ENCODE measurements at regions not wholly inside any gene's neighbourhood (a gene's known extent, or its start where the extent isn't known, plus 50 kb on each side); places are given as distances from the start of the nearest gene placed in this dataset.

- DNase-seq, result no peak
Observed at GRCh38 chr18:41617647-41618046, 337.4 kb upstream of the PIK3C3 start.

DNA sequence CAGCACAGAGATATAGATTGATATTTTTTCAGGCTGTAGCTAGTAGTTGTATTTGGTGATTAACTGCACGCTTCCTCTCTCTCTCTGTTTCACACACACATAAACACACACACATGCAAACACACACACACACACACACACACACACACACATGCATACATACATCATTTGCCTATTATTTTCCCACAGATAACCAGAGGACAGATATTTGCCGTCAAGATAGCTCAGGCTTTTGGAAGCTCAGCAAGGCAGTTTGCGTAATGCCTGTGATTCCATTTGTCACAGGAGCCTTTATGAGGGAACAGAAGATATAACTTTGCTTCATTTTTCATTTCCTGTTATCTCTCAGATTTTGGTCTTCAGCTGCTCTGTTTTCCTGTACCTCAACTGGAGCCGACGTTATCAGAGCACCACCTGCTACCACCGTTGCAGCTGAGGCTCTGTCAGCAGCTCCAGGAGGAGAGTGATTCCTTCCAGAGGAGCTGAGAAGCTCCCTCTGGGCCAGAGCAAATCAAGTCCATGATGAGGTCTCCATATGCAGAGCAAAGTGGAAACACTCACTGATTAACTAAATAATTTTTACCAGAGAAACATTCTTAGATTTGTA lies 341.9 kb upstream of the PIK3C3 start:
- no peak for DNase-seq

DNA sequence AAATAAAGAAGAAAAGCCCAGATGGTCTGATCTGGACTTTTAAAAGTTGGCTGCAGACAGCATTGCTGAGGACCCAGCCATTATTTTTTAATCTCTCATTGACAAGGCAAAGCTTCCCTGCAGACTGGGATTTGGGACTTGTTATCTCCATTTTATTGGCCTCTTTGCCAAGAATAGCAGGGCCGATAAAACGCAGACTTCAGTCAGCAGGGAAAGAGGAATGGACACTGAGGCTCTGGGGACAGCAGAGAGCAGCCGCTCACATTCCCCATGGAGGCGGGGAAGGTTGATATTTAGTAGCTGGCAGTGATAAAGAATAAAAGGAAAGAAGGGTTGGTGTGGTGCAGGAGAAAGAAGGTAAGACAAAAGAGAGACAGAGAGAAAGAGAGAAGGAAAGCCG lies 350.1 kb upstream of the PIK3C3 start:
- DNase-seq, result no peak

- no peak for DNase-seq
Observed at GRCh38 chr18:41602034-41602433, 353.0 kb upstream of the PIK3C3 start.

GRCh38 chr18:41600693-41601391 lies 354.2 kb upstream of the PIK3C3 start:
- no peak for DNase-seq

GRCh38 chr18:41599466-41599865 lies 355.6 kb upstream of the PIK3C3 start:
- DNase-seq, result no peak

DNA sequence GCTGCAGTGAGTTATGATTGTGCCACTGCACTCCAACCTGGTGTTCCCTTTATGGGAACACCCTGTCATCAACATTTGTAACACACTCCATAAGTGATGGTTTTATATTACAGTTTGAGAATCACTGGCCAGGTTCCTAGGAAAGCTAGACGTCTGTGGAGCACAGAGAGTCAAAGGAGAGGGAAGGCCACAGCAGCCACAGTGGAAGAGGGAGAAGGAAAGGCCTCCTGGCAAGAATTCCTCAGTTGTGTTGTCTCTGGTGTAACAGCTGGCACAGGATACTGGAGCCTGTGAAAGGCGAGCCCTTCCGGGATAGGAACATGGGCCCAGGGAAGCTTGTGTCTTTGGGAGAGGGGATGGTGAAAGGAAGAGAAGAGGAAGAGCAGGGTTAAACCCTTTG lies 360.5 kb upstream of the PIK3C3 start:
- DNase-seq, result no peak

GRCh38 chr18:41593171-41593675 lies 361.8 kb upstream of the PIK3C3 start:
- no peak for DNase-seq

DNA sequence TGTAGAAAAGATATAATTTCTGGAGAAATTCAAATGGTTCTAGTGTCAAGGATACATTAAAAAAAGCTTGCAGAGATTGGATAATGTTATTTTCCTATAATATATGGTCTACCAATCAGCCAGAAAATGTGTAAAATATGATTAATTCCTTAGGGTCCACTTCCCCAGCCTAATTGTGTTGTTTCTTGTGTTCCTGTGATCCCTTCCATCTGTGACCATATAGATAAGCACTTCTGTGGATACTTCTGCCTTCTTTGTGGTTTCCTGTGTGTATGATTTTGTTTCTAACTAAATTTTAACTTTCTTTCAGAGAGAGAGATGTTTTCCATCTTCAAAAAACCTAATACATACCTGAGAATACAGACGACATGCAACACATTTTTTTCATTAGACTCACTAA lies 367.1 kb upstream of the PIK3C3 start:
- DNase-seq, result no peak

DNA sequence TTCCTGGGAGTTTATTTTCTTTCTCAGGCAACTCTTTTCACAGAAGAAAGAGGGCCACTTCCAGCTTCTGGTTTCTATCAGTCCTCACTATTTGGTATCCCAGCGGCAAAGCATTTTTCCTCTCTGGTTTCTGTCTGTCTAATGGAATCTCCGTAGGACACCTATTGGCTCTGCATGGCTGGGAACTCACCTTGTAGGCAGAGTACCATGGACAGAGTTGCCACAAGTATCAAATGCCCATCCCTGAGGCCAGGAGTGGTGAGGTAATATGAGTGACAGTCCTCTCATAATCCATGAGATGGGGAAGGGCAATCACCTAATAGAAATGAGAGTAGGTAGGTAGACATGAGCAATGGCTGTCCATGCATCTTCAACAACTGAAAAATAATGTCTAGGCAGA lies 369.5 kb upstream of the PIK3C3 start:
- DNase-seq, result no peak

DNA sequence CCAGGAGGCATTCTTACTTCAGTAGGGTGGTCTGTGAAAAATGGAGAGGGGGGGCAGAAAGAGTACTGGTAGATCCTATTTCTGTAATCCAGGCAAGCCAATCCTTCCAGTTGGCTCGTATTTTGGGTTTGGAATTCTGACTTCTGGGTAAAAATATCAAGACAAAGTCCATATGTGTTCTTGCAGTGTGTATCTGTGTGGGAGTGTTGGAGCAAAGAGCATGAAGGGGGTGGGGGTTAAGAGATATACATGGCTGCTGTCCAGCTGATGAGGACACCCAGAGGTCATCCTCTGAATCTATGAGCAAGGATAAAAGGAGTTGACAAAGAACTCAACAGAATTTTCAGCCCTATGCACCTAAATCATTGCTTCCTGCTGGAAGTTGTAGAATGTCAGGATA lies 375.8 kb upstream of the PIK3C3 start:
- DNase-seq, result no peak

- no peak for DNase-seq
Observed at GRCh38 chr18:41577529-41577928, 377.5 kb upstream of the PIK3C3 start.

- no peak for DNase-seq
Observed at GRCh38 chr18:41576643-41577042, 378.4 kb upstream of the PIK3C3 start.

GRCh38 chr18:41569867-41570266 lies 385.2 kb upstream of the PIK3C3 start:
- DNase-seq, result no peak

DNA sequence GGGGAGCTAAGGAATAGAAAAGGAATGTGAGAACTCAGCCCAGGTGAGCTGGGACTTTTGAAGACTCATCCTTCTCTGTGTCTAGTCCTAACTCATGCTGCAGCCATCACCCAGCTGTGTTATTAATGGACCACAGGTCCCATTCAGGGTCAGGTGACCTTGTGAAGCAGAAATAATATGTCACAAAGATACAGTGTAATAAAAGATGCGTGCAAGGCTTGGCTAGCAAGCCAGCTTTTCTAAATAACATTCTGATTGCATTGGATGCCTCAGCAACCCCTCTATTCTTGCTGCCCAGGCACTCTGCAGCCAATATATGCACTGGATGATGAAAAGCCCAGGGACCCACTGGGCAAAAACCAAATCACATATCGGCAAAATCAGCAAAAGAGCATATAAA lies 393.1 kb upstream of the PIK3C3 start:
- DNase-seq, result no peak

GRCh38 chr18:41558715-41559114 lies 396.3 kb upstream of the PIK3C3 start:
- DNase-seq, result no peak

DNA sequence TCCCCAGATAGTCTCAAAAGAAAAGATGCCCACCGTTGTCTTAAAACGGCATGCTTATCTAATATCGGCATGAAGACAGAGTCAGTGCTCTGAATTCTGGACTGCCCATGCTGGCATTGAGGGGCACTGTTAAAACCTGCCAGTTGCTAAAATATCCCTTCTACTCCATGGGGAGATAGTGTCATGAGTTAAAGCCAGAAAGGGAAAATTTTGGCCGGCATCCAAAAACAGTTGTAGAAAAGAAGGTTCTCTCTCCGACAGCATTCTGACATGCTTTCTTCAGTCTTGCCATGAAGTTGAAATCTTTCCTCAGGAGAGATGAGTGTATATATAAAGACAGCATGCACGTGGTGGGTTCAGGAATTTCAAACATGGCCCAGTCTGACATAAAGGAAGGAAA lies 401.3 kb upstream of the PIK3C3 start:
- peak; percentile 8 for DNase-seq

DNA sequence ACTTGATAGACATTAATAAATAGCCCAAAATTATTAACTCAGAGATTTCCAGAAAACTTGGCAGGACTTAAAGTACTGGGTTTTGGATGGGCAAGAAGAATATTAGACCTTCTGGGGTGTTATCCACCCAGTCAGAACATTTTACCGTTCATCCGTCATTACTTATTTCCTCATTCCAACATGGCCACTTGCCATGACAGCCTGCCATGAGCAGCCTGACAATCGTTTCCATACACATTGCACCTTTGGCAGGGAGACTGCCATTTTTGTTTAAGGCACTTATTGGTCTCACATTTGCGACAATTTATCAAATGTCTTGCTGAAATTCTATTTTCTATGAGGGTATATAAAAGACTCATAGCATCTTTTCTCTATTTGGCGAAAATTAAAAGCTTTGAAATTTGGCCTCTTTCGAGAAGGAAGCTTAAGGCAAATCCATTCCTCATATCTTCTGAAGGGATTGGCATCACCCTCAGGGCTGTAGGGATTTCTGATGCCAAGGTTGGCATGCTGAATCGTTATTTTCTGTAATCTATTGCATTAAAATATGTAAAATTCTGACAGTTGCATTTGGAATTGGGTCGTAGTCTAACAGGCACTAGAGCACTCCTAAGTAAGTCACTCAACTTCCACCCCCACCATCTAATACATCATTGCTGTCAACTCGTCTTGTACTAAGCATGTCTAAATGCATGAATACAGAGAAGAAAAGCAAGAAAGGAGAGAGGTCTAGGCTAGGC lies 406.3 kb upstream of the PIK3C3 start:
- DNase-seq, result no peak

- DNase-seq, result no peak
Observed at GRCh38 chr18:41545091-41545888, 409.7 kb upstream of the PIK3C3 start.

DNA sequence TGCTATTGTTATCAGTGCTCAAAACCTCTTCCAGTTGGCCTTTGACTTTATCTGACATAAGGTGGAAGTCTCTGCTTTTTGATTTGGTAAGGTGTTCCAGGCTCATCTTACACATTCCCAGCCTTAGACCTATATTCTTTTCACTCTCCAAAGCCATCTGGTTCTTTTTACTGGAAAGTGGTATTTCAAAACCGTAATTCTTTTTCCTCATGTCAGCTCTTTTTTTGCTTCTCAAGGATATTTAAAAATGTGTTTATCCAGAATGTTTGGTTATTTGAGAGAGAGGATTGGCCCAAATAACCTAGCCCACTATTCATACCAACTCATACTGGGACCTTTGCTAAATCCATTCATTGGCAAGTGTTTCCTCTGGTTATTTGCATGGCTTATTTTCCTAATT lies 411.2 kb upstream of the PIK3C3 start:
- no peak for DNase-seq

DNA sequence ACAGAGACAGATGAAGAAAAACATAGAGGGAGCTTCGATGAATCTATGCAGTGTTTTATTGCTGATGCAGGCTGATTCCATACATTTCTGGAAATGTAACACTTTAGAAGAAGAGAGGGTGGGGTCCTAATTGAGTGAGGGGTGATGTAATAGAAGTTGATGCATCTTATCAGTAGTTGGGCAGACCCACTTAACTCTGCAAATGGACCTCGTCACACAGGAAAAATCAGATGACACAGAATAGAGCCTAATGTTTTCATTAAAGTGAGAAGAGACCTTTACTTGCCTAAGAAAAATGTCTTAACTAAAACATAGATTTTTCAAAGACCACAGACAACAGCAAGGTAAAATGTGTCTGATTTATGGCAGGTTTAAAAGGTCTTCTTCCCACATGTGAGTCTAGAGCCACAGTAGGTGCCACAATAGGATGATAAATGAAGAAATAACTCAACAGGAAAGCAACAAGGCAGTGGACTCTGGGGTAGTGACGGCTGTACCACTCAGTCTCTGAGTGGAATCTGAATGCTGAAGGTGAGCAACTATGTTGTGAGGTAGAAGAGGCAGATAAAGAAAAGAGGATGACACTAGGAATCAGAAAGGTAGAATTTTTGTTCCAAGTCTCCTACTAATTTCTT lies 414.7 kb upstream of the PIK3C3 start:
- no peak for DNase-seq

- DNase-seq, result no peak
Observed at GRCh38 chr18:41538751-41539150, 416.3 kb upstream of the PIK3C3 start.

GRCh38 chr18:41537666-41538065 lies 417.4 kb upstream of the PIK3C3 start:
- DNase-seq, result no peak
